ENCODE measurements at regions not wholly inside any gene's neighbourhood (a gene's known extent, or its start where the extent isn't known, plus 50 kb on each side); places are given as distances from the start of the nearest gene placed in this dataset.

DNA sequence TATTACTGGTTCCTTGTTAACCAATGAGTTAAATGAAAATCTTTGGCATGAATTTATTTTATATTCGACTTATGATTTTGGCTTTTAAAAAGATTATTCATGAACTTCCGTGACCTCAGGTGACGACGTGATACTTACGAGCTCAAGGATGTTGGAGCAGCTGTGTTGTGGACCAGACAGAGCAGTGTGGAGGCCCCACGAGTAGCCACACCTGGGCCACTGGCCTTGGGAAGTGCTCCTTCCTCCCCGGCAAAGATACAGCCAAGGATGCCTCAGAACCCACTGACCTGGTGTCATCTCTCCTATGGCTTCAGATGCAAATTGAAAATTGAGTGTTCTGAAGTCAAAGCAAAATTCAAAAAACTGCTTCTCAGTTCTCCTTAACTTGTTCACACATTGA lies 147.5 kb upstream of the PPP2R2D start:
- no peak overlapping the region for H3K27ac ChIP-seq
- no peak for TF ChIP-seq CTCF (conservative IDR thresholded peaks at IDR 0.05)

GRCh38 chr10:131755200-131755599 lies 145.6 kb upstream of the PPP2R2D start:
- TF ChIP-seq CTCF (conservative IDR thresholded peaks at IDR 0.05), result no peak

DNA sequence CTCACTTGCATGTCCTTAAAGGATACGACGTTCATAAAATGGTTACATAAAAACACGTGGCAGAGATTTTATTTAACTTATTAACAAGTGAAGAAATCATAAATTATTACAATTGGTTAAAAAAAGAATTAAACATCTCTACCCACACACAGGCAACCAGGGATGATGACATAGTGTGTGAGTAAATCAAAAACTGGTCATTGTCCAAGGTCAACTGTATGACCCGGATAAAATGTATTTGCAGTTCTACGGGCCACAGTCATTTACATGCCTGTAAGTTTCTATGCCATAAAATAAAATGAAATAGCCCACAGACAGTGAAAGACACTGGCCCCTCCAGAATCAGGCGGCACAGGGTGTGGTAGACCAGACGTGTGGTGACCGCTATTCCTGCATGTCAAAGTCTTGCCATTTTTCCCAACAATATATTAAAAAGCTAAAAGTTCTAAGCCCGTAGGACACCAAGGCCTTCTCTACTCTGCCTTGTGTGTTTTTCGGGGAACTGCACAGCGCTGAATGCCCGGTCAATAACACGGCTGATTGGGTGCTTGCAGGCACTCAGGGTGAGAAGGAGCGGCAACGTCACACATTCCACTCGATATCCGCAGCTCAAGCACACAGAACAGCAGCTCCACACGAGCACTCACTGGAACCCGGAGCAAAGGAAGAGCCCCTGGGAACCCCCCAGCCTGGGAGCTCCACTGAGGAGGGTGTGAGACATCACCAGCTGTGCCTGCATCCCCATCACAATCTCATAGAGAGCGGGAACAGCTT lies 143.3 kb upstream of the PPP2R2D start:
- H3K27ac ChIP-seq, result no peak overlapping the region
- no peak for TF ChIP-seq CTCF (conservative IDR thresholded peaks at IDR 0.05)

More at GRCh38 chr10:131755200-131755599, 145.6 kb upstream of the PPP2R2D start:
- H3K27ac ChIP-seq, result no peak overlapping the region

GRCh38 chr10:131758062-131758938 lies 142.5 kb upstream of the PPP2R2D start:
- no peak for TF ChIP-seq CTCF (conservative IDR thresholded peaks at IDR 0.05)
- no peak overlapping the region for H3K27ac ChIP-seq

GRCh38 chr10:131758939-131759301 lies 141.9 kb upstream of the PPP2R2D start:
- H3K27ac ChIP-seq, result no peak overlapping the region
- no peak for TF ChIP-seq CTCF (conservative IDR thresholded peaks at IDR 0.05)

DNA sequence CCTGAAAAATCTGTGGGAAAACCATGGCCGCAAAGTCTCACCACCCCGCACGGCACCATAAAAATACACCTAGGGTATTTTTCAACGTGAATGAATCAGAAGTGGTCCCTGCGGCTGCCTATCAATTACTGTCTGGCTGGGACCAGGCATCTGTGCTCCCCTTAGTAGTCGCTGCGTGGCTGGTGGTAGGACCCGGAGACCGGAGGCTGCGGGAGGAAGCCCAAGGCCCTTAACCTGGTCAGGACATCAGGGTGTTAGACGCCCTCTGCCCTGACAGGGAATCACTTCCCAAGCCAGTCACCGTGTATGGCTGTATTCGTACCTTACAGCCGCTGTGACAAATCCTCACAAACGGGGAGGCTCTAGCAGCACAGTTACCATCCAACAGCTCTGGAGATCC lies 141.5 kb upstream of the PPP2R2D start:
- H3K27ac ChIP-seq, result no peak overlapping the region

More for the DNA sequence above, 141.5 kb upstream of the PPP2R2D start:
- no peak for TF ChIP-seq CTCF (conservative IDR thresholded peaks at IDR 0.05)

Data from VCaP (cell line).